HCT116 (cell line): ENCODE measurements at regions not wholly inside any gene's neighbourhood (a gene's known extent, or its start where the extent isn't known, plus 50 kb on each side); places are given as distances from the start of the nearest gene placed in this dataset.

Source experiments
- ATAC-seq: fragments of 200-7000 bp; cut with Tn5 transposase; 2 replicates; pipeline ENCODE4 v1.9.1; 2020; ENCODE audit warnings: mild to moderate bottlenecking, moderate library complexity
- BruUV-seq: library from RNA; stranded (reverse); fragments of 400-500 nt; replicated peaks from 2 replicates; lab custom pipeline; 2021; lab: Mats Ljungman, UMichigan
- CTCF ChIA-PET: fragments of 300-600 bp; sonication (Branson Sonifier 250); formaldehyde crosslinking; loops from one replicate; lab custom pipeline; 2021; ENCODE audit warnings: antibody characterized with exemption; lab: Charles Lee
- POLR2A ChIA-PET: fragments of 300-600, 350-600 bp; sonication (Branson Sonifier 250); formaldehyde crosslinking; loops from one replicate; lab custom pipeline; 2021; ENCODE audit warnings: antibody characterized with exemption; lab: Charles Lee
- RAD21 ChIA-PET, 2 experiments: fragments of 300-600 bp; sonication (Branson Sonifier 250); formaldehyde crosslinking; loops; one replicate each; lab custom pipeline; 2023; ENCODE audit warnings: low total read pairs in 2 of 2; ENCODE audit not compliant: uncharacterized antibody in 2 of 2, unreplicated experiment in 2 of 2, low non-redundant PET in 1 of 2; lab: Charles Lee
- DNase-seq: peaks from one replicate; pipeline ENCODE4 v3.0.0-alpha.2; 2010; ENCODE audit warnings: low read depth, low spot score
- H2AFZ ChIP-seq: fragments of 200-600 bp; shearing (Covaris generic), sonication (generic); 2 replicates; pipeline ENCODE4 v1.6.1; 2017; ENCODE audit warnings: low read depth, mixed run types, mixed read lengths, antibody characterized with exemption, low read length; ENCODE audit not compliant: poor library complexity, severe bottlenecking
- H3K27ac ChIP-seq: 2 replicates; pipeline ENCODE4 v1.5.1; 2012; ENCODE audit warnings: low read depth, low read length
- H3K27me3 ChIP-seq: fragments of 200-600 bp; sonication (generic); 2 replicates; pipeline ENCODE4 v1.6.1; 2016; ENCODE audit warnings: mixed run types, low read length, mixed read lengths; ENCODE audit not compliant: insufficient read depth
- H3K36me3 ChIP-seq, 2 experiments: fragments of 200-500 bp in 1 of 2; fragments of 200-600 bp in 1 of 2; sonication (Bioruptor generic) in 1 of 2; sonication (generic) in 1 of 2; 2 replicates each; pipeline versions ENCODE4 v1.5.1 to v1.6.1; 2014 to 2016; ENCODE audit warnings: low read length in 2 of 2, inconsistent platforms in 1 of 2, mixed read lengths in 1 of 2, mixed run types in 1 of 2; ENCODE audit not compliant: insufficient read depth in 2 of 2, control insufficient read depth in 1 of 2
- H3K4me1 ChIP-seq, 2 experiments: fragments of 200-600 bp in 1 of 2; sonication (generic) in 1 of 2; 2 replicates each; pipeline versions ENCODE4 v1.5.1 to v1.6.1; 2012 to 2017; ENCODE audit warnings: low read length in 2 of 2, inconsistent platforms in 1 of 2, mild to moderate bottlenecking in 1 of 2, mixed read lengths in 1 of 2, mixed run types in 1 of 2, moderate library complexity in 1 of 2; ENCODE audit not compliant: insufficient read depth in 2 of 2, control insufficient read depth in 1 of 2
- H3K4me2 ChIP-seq: fragments of 200-600 bp; sonication (generic); 2 replicates; pipeline ENCODE4 v1.6.1; 2017; ENCODE audit warnings: mixed run types, low read length, mixed read lengths
- H3K4me3 ChIP-seq, 2 experiments: fragments of 200-600 bp in 1 of 2; sonication (generic) in 1 of 2; replicated peaks in 1 of 2; 2 replicates each; pipeline ENCODE4 v1.5.1; 2011 to 2016; ENCODE audit warnings: low read length in 2 of 2, control low read depth in 1 of 2, low read depth in 1 of 2, mild to moderate bottlenecking in 1 of 2, mixed read lengths in 1 of 2, mixed run types in 1 of 2
- H3K79me2 ChIP-seq: fragments of 200-600 bp; sonication (generic); 2 replicates; pipeline ENCODE4 v1.6.1; 2017; ENCODE audit warnings: mild to moderate bottlenecking, mixed run types, low read length, moderate library complexity, mixed read lengths; ENCODE audit not compliant: insufficient read depth
- H3K9ac ChIP-seq: fragments of 200-600 bp; sonication (generic); 2 replicates; pipeline ENCODE4 v1.6.1; 2016; ENCODE audit warnings: low read length, mixed read lengths
- H3K9me2 ChIP-seq: fragments of 200-600 bp; sonication (generic), shearing (Covaris generic); 2 replicates; pipeline ENCODE4 v1.6.1; 2017; ENCODE audit warnings: mixed run types, mild to moderate bottlenecking, moderate library complexity; ENCODE audit not compliant: insufficient read depth
- H3K9me3 ChIP-seq, 2 experiments: fragments of 200-500 bp in 1 of 2; fragments of 200-600 bp in 1 of 2; sonication (Bioruptor generic) in 1 of 2; sonication (generic) in 1 of 2; 2 replicates each; pipeline ENCODE4 v1.6.1; 2014 to 2017; ENCODE audit warnings: low read length in 2 of 2, mixed read lengths in 2 of 2, inconsistent platforms in 1 of 2, low read depth in 1 of 2, mild to moderate bottlenecking in 1 of 2, mixed run types in 1 of 2, moderate library complexity in 1 of 2; ENCODE audit not compliant: control insufficient read depth in 1 of 2, insufficient read depth in 1 of 2
- H4K20me1 ChIP-seq: fragments of 200-600 bp; sonication (generic), shearing (Covaris generic); 2 replicates; pipeline ENCODE4 v1.6.1; 2017; ENCODE audit warnings: mixed run types, mild to moderate bottlenecking, moderate library complexity; ENCODE audit not compliant: insufficient read depth
- CBX3 ChIP-seq: IDR thresholded peaks from 2 replicates; pipeline ENCODE4 v1.6.1; 2012; ENCODE audit warnings: low read depth
- CTCF ChIP-seq, 3 experiments: fragments of 200-600 bp in 1 of 3; sonication (generic) in 1 of 3; IDR thresholded peaks in 2 of 3; conservative IDR thresholded peaks in 1 of 3; 2 replicates each; pipeline ENCODE4 v1.5.1; 2012 to 2017; ENCODE audit warnings: low read depth in 2 of 3, low read length in 2 of 3, antibody characterized with exemption in 1 of 3, borderline replicate concordance in 1 of 3, control low read depth in 1 of 3, mild to moderate bottlenecking in 1 of 3, mixed read lengths in 1 of 3, mixed run types in 1 of 3, moderate library complexity in 1 of 3; ENCODE audit not compliant: insufficient read depth in 1 of 3
- EGR1 ChIP-seq: IDR thresholded peaks from 2 replicates; pipeline ENCODE4 v1.6.1; 2012; ENCODE audit warnings: low read depth
- ELF1 ChIP-seq: IDR thresholded peaks from 2 replicates; pipeline ENCODE4 v1.6.1; 2012; ENCODE audit warnings: low read depth, borderline replicate concordance
- EZH2phosphoT487 ChIP-seq: fragments of 200-600 bp; IDR thresholded peaks from 2 replicates; pipeline ENCODE4 v1.6.1; 2018; ENCODE audit warnings: antibody characterized with exemption, borderline replicate concordance
- MAX ChIP-seq: IDR thresholded peaks from 2 replicates; pipeline ENCODE4 v1.6.1; 2012
- POLR2A ChIP-seq: IDR thresholded peaks from 2 replicates; pipeline ENCODE4 v1.7.0; 2011; ENCODE audit warnings: borderline replicate concordance; ENCODE audit not compliant: insufficient read depth, insufficient read length; ENCODE audit errors: extremely low read depth
- SIN3A ChIP-seq: IDR thresholded peaks from 2 replicates; pipeline ENCODE4 v1.6.1; 2012; ENCODE audit warnings: low read depth
- SP1 ChIP-seq: IDR thresholded peaks from 2 replicates; pipeline ENCODE4 v1.6.1; 2012; ENCODE audit warnings: low read depth
- SRF ChIP-seq: IDR thresholded peaks from 2 replicates; pipeline ENCODE4 v1.6.1; 2012; ENCODE audit warnings: low read depth
- TCF7L2 ChIP-seq: IDR thresholded peaks from 2 replicates; pipeline ENCODE4 v1.7.0; 2011; ENCODE audit warnings: borderline replicate concordance, inconsistent platforms; ENCODE audit not compliant: insufficient read depth, insufficient read length; ENCODE audit errors: extremely low read depth
- YY1 ChIP-seq: IDR thresholded peaks from 2 replicates; pipeline ENCODE4 v1.6.1; 2011; ENCODE audit warnings: low read length, low read depth, moderate library complexity, mild to moderate bottlenecking; ENCODE audit not compliant: insufficient replicate concordance; ENCODE audit errors: extremely low read depth
- ZFX ChIP-seq: fragments of 450-650 bp; IDR thresholded peaks from 2 replicates; pipeline ENCODE4 v1.6.1; 2017
- ZNF274 ChIP-seq: fragments of 200-500 bp; sonication (Bioruptor generic); IDR thresholded peaks from 2 replicates; pipeline ENCODE4 v1.6.1; 2014; ENCODE audit warnings: mild to moderate bottlenecking, low read depth, low read length, inconsistent platforms
- intact Hi-C: fragments of 100-400 bp; cut with micrococcal nuclease; formaldehyde crosslinking; loops from 2 replicates; pipeline ENCODE4 v1.10.0; 2022

- no peak overlapping the region for H3K27ac ChIP-seq
- ATAC-seq (no peak), DNase-seq (no peak)
- H3K79me2 ChIP-seq: no peaks in the 10 kb centered on the region
- intact Hi-C loops: no loop called here
- no peak overlapping the region for H2AFZ ChIP-seq
- H3K4me3 ChIP-seq: no peak overlapping the region
- ChIA-PET RAD21 (no interaction called here), CTCF (no interaction called here), POLR2A (no interaction called here)
- H3K9me3 ChIP-seq: peaks cover 3 to 9% of the 10 kb centered on the region in 2 experiments; a peak in 1 of 4 replicates
- H3K4me2 ChIP-seq: no peak overlapping the region
- H3K9me2 ChIP-seq: no peaks in the 10 kb centered on the region
- no peaks in the 10 kb centered on the region for H3K4me1 ChIP-seq
- H4K20me1 ChIP-seq: no peaks in the 10 kb centered on the region
- BruUV-seq: no TSS peak
- no peaks in the 10 kb centered on the region for H3K27me3 ChIP-seq
- H3K36me3 ChIP-seq: no peaks in the 10 kb centered on the region
- H3K9ac ChIP-seq: no peak overlapping the region
- no peak for TF ChIP-seq SP1
- TF ChIP-seq CBX3: no peak
- TF ChIP-seq MAX: no peak
- TF ChIP-seq SIN3A: no peak
- no peak for TF ChIP-seq POLR2A
- TF ChIP-seq EGR1: no peak
- no peak for TF ChIP-seq YY1
- TF ChIP-seq TCF7L2: no peak
- TF ChIP-seq ELF1: no peak
These were observed 338.1 kb upstream of the TMEM132C start for GRCh38 chr12:127928615-127929571.

- no peaks in the 10 kb centered on the region for H3K4me1 ChIP-seq
- intact Hi-C loops: no loop called here
- RAD21 ChIA-PET: no interaction called here
- no peak for TF ChIP-seq MAX
- no peak for TF ChIP-seq CTCF (IDR thresholded peaks at IDR 0.05 in 2 of 3, conservative IDR thresholded peaks at IDR 0.05 in 1 of 3; ENCODE audit: borderline replicate concordance in 1 of 3, insufficient read depth in 1 of 3, low read depth in 2 of 3, low read length in 2 of 3)
- TF ChIP-seq YY1: no peak
- TF ChIP-seq TCF7L2: no peak
- no peak for TF ChIP-seq SP1
- TF ChIP-seq ZFX: no peak
- TF ChIP-seq ZNF274: no peak
- no peak for TF ChIP-seq EZH2phosphoT487
- TF ChIP-seq SRF: no peak
- TF ChIP-seq CBX3: no peak
These were observed 336.8 kb upstream of the TMEM132C start for GRCh38 chr12:127930122-127930521.

More at GRCh38 chr12:127930122-127930521, 336.8 kb upstream of the TMEM132C start:
- ChIA-PET POLR2A (no interaction called here), CTCF (no interaction called here)
- Histone ChIP-seq H3K27me3 (no peaks in the 10 kb centered on the region), H3K4me2 (no peak overlapping the region), H3K9me3 (peaks cover 3 to 9% of the 10 kb centered on the region in 2 experiments; a peak in 2 of 4 replicates), H3K79me2 (no peaks in the 10 kb centered on the region), H2AFZ (no peak overlapping the region), H3K27ac (no peak overlapping the region), H4K20me1 (no peaks in the 10 kb centered on the region), H3K9me2 (no peaks in the 10 kb centered on the region), H3K9ac (no peak overlapping the region), H3K36me3 (no peaks in the 10 kb centered on the region), H3K4me3 (no peak overlapping the region)
- no TSS peak for BruUV-seq
- DNase-seq (no peak), ATAC-seq (no peak)
